GM13977 (cell line): ENCODE measurements at regions not wholly inside any gene's neighbourhood (a gene's known extent, or its start where the extent isn't known, plus 50 kb on each side); places are given as distances from the start of the nearest gene placed in this dataset.

ENCODE experiments used
- DNase-seq: peaks from one replicate; pipeline ENCODE4 v3.0.0; 2012; ENCODE audit warnings: low spot score
- CTCF ChIP-seq: IDR thresholded peaks from 2 replicates; pipeline ENCODE4 v1.5.1; 2012; ENCODE audit warnings: mild to moderate bottlenecking, control low read depth; ENCODE audit not compliant: insufficient read depth; ENCODE audit errors: extremely low read depth, missing control alignments
- in situ Hi-C: fragments of 300-500 bp; cut with MboI; formaldehyde crosslinking; loops from one replicate; pipeline ENCODE4 v1.12.0; 2022; ENCODE audit warnings: low sequenced_read_pairs, low pct_unique_long_range_greater_than_20kb, mixed read lengths, inconsistent platforms; ENCODE audit not compliant: unreplicated experiment

- DNase-seq: peak; percentile 49
- in situ Hi-C loops: no loop called here
- no peak for TF ChIP-seq CTCF
These were observed 87.4 kb upstream of the ARHGAP32 start for GRCh38 chr11:129279326-129280026.

GRCh38 chr11:129278586-129279319, 86.6 kb upstream of the ARHGAP32 start:
- no peak for DNase-seq
- no peak for TF ChIP-seq CTCF
- in situ Hi-C loops: no loop called here

- in situ Hi-C loops: no loop called here
- DNase-seq: no peak
- no peak for TF ChIP-seq CTCF
These were observed 85.2 kb upstream of the ARHGAP32 start for GRCh38 chr11:129277198-129277843.

GRCh38 chr11:129275828-129276227, 83.7 kb upstream of the ARHGAP32 start:
- in situ Hi-C loops: no loop called here

GRCh38 chr11:129273944-129274711, 82.0 kb upstream of the ARHGAP32 start:
- no peak for TF ChIP-seq CTCF
- DNase-seq: no peak
- in situ Hi-C loops: no loop called here

More at GRCh38 chr11:129275828-129276227, 83.7 kb upstream of the ARHGAP32 start:
- no peak for DNase-seq
- no peak for TF ChIP-seq CTCF

GRCh38 chr11:129273322-129273721, 81.2 kb upstream of the ARHGAP32 start:
- DNase-seq: no peak
- in situ Hi-C loops: no loop called here
- TF ChIP-seq CTCF: no peak
